Superior temporal gyrus (tissue), 1 donor: ENCODE measurements at regions not wholly inside any gene's neighbourhood (a gene's known extent, or its start where the extent isn't known, plus 50 kb on each side); places are given as distances from the start of the nearest gene placed in this dataset.

Experiments used
- DNase-seq: peaks from one replicate; pipeline ENCODE4 v3.0.0-alpha.2; 2016; ENCODE audit errors: extremely low spot score

DNA sequence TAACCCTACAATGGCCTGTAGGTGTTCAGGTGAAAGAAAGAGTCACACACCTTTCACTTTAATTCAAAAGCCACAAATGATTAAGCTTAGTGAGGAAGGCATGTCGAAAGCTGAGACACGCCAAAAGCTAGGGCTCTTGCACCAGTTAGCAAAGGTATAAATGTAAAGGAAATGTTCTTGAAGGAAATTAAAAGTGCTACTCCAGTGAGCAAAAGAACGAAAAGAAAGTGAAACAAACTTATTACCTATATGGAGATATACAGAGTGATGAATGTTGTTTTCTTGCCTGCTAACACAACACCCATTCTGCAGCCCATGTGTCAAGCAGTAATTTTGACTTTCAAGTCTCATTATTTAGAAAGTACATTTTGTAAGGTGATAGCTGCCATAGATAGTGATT is 254.2 kb upstream of the SLC24A2 start:
- no peak for DNase-seq

DNA sequence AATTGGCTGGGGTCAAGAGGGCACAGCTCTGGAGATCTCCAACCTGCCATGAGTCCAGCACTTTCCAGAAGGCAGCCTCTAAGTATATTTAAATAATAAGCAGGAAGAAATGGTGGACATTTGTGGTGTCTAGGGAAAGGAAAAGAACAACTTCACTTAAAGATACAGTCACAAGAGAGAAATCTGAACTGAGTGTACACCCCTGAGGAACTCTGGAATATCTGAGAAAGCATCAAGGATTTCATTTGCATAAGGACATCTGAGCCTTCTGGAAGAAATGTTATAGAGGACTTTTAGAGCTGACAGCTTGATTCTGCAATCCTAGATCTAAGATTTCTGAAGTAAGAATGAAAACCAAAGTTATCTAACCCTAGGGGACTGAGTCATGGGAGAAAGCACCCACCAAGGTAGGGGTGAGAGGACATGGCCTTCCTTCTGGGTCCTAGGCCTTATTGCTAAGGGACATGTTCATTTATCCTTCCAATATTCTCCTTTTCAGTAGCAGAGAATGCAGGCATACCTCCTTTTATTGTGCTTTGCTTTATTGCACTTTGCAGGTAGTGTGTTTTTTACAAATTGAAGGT is 253.4 kb upstream of the SLC24A2 start:
- no peak for DNase-seq

DNA sequence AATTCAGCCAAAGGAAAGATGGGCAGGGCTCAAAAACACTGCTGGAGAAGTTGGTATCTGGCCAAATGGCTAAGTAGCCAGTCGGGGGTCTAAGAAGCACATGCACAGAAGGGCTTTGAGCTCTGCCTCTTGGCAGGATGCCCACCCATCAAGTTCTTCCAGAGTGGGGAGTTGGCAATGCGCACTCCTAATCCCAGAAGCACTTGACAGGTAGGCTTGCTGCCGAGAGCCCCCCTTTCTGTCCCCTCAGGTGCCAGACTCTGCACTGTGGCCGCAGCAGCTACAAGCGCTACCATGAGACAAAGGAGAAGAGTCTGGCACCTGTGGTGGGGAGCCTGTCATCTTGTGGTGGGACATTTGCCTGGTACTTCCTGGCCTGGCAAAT is 252.9 kb upstream of the SLC24A2 start:
- DNase-seq = no peak

DNA sequence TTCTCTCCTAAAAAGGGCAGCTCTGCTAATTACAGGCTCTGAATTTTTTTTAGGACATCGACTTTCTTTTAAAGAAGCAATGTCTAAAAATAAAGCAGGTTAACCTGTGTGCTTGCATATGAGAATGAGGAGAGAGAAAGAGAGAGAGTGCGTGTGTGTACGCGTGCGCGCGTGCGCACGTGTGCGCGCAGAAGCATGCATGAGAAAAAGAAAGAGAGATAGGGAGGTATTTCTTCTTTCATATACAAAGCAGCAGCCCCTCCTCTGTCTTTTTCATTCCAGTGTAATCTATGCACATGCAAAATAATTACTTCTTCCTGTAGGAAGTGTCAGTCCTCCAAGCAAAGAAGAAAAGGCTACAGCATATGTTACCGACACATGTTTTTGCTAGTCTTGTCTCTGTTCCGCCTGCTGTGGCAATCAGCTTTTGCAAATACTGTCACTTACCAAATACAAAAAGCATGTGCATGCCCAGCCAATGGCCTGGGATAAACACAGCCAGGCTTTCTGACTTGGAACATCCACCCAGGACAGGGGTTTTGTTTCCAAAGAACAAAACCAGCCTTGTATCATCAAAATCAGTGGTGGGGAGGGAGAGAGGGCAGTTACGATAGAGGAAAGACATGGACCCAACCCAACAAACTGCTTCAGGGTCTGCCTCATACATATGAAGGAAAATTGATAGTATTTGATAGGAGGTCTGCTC is 252.3 kb upstream of the SLC24A2 start:
- DNase-seq = peak; percentile 87

DNA sequence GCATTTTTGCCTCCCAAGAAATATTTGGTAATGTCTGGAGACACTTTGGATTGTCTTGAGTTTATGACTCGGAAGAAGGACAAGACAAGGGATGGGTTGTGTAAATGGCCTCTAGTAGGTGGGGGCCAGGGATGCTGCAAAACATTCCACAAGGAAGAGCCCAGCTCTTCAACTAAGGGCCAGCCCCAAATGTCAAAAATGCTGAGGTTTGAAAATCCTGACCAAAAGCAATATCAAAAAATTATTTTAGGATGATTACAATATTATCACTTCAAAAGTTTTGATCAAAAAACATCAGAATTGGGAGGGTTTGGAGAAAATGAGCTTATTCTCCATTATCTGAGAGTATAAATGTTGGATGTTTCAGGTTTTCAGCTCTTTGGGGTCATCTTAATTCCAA is 248.9 kb upstream of the SLC24A2 start:
- no peak for DNase-seq

DNA sequence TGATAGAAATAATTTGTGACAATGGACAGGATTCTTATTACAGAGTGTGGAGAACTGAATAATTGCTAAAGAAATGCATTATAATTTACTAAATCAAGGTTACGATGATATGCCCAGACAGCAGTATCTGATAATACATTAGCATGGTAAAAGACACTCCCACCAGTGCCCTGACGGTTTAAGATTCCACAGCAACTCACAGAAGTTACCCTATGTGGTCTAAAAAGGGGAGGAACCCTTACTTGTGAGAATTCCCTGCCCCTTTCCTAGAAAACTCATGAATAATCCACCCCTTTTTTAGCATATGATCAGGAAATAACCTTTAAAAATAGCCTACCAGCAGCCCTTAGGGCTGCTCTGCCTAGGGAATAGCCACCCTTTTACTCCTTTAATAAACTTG is 244.7 kb upstream of the SLC24A2 start:
- DNase-seq = no peak

DNA sequence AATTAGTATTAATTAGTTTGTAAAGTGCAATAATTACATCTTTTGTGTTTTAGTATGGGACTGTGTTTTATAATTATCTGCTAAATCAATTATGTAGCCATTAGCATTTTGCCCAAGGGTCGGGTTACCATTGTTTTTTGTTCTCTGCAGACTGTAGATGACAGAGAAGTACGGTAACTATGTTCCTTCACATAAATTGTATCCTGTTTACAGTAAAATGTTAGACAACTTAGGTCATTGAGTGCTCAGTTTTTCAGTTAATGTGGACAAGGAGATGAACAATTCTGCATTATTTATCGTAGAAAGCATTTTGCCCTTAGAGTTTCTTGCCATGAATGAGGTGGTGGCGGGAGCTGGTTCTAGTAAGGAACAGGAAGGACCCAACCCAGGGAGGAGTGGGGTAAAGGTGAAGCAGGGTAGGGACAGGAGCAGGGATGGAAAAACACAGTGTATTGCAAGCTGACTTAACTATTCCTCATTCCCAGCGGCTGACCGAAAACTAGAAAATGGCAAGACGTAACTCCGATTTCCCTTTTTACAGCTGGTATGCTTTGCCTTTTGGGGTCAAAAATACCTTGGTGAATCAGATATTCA is 243.7 kb upstream of the SLC24A2 start:
- no peak for DNase-seq

DNA sequence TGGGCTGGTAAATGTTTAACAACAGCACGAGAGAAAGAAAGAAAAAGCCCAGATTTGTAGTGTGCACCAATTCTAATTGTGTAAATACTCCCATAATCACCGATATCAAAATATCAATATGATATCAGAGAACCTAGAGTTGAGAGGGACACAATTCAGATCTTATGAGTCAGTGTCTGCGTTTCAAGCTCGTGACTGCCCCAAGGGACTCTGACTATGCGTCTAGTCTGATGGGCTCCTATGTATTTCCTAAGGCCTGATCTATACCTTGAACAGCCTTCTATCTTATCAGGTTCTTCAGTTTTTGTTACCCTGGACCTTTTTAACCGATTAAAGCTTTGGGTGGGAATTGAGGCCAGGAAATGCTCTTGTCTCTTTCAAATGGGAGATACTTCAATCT is 243.0 kb upstream of the SLC24A2 start:
- no peak for DNase-seq

DNA sequence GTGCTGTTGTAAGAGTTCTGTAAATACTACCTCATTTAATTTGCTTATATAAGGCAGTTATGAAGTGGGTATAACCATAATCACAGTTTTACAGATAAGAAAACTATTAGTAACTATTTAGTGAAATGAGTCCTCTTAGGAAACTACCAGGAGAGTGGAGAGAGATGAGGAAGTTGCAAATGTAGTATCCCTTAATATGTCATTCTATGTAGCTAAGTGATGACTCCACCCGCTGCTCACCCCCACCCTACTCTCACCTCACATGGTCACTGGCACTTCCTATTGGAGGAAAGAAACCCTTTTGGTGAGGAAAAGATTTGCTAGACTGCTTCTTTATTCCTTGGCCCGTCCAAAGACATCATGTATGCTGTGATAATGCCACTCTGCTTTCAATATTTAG is 241.8 kb upstream of the SLC24A2 start:
- DNase-seq = no peak

DNA sequence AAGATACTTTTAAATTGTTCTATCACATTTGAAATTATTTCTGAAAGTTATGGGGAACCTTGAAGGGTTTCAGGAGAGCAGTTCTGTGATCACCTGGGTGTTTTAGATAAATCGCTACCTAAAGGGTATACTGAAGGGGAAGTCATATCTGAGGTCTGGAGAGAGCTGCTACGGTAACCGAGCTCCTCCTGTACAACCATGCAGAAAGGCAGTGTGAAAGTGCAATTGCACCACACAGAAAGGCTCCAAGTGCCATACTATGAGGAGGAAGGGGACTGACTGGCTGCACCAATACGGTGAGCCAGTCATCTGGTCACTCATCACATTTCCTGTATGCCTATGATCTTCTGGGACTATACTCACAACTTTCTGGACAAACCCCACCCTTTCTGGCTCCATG is 241.4 kb upstream of the SLC24A2 start:
- no peak for DNase-seq

DNA sequence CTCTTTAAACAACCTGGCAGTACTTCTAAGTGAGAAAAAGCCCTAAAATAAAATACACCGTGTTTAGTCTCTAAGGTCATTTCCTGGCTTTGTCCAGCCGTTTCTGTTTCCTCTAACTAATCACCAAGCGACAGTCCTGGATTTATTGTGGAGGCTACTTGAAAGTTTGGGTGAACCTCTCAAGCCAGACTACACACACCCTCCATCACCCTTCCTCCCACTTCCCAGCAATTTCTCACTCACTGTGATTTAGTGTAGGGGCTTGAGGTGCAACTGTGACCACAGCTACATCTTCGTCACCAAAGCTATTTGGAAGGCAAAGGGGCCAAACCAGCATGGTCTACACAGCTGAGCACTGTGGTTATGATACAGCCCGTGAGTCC is 240.0 kb upstream of the SLC24A2 start:
- DNase-seq = no peak

DNA sequence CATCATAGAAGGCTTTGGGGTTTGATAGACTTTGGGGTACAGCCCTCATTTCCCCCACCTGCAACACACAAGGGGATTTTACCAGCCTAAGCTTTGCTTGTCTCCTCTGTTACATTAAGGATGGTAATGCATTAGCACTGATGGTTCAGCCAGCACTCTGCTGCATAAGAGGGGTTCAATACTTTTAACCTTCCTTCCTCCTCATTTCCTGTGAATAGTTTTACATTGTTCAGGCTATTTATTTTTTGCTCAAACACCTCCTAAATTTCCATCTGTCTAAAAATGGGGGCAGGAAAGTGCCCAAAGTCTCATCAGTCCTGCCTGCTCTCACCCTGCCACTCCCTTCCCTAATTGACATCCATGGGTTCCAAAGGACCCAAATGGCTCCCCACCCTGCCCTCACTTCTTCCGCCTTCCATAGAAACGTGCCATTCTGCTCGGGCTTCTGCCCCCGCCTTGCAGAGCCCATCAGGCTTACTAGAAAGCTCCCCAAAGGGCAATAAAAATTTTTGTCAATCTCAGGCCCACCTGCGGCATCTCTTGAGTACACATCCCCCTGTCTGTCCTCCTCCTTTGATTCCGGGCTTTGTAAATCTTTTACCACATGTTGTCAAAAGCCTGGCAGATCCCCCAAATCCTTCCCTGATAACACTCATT is 239.5 kb upstream of the SLC24A2 start:
- DNase-seq = no peak

DNA sequence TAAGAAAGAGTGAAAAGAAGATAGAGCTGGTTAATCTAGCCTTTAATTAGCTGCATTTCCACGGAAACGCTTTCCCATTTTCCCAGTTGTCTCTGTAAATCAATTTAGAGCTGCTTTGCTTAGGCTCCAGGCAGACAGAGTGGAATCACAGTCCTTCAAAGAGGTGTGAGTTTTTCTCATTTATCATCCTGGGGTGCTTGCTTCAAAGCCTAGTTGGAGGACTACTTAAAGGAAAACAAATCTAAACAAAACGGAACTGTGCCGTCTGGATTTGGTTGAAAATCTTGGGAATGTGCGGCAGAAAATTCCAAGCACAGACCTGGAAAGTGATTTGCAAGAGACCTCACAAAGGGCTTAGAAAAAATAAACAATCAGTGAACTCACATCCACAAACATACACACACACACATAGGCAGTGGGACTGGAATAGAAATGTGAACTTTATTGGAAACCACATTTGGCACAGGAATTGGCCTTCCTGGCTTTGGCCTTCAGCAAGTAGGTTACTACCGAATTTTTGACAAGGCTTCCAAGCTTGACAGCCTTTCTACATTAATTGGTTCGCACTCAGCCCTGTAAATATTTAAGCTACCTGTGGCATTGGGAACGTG is 235.2 kb upstream of the SLC24A2 start:
- DNase-seq = no peak

DNA sequence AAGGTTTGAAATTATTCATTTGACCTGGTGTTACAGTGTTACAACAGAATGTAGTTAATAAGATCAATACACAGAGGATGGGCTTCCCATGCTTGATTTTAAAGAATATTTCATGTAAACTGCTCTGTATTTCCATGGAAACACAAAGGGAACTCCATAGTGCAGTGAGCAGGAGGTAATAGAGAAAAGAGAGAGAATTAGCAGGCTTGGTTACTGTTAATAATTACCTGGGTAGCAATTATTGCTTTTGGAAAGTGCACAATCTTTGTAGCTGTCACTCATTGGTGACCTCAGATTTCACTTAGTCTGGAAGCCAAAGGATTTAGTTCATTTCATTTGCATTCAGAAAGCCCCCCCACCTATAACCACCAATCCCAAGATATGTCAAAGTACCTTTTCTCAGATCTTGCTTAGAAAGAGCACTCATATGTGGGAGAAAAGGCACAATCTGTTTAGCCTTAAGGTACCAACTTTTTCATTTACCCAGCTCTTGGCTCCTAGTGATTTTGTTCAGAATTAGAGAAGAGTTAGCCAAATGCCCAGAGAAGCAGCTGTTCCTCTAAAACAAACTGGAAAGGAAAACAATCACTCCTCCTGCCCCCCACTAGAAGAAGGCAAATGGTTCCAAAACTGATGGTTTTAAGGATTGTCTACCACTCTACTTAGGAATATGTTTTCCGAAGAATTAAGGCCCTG is 234.5 kb upstream of the SLC24A2 start:
- DNase-seq = no peak

DNA sequence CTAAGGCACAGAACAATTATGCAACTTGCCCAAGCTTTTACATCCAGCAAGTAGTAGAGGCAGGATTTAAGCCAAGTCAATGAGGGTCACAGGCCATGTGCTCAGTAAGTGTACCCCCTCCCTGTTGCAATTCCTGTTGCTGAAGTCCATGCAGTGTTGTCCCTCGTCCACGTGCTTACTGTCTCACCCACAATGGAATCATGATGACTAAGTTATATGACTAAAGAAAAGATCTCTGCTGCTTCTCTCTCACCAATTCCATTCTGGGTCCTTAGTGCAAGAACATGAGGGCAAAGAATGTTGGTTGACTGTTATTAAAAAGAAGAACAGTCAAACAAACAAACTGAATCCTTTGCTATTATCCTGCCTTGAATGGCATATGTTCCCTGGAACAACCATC is 233.6 kb upstream of the SLC24A2 start:
- no peak for DNase-seq

DNA sequence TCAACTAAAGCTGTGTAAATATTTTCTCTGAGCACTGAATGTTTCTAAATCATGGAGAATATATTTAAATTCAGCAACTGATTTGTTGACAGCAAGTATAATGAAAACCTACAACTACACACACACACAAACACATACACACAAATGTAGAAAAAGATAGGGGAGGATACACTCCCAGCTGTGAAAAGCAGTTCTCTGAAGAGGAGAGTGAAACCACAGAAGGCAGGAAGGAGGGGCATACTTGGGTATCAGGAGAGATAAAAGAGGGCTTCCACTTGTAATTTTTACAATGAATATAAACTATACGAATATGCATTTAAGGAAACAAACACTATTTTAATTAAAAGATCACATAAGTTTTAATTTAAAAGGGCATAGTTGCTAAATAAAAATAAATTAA is 227.8 kb upstream of the SLC24A2 start:
- no peak for DNase-seq

DNA sequence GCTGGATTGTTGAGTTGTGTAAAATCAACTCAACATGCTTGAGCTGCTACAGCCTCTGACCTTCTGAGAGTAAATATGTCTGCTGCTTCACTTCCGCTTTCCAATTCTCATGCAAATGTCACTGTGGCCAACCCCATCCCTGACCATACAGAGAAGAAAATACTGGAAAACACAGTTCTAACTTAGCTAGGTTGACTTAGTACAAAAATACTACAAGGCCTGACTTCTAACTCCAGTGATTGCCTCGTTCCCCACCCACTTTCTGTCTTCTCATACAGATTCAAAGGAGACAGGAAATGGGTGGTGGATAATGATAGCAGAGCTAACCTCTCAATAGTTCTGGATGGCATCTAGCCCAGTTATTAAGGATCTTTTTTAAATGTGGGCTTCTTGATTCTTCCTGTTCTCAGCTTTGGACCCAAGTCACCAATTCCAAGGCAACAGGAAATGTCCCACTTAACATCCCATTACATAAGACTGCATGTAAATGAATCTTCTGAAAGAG is 226.6 kb upstream of the SLC24A2 start:
- DNase-seq = no peak

DNA sequence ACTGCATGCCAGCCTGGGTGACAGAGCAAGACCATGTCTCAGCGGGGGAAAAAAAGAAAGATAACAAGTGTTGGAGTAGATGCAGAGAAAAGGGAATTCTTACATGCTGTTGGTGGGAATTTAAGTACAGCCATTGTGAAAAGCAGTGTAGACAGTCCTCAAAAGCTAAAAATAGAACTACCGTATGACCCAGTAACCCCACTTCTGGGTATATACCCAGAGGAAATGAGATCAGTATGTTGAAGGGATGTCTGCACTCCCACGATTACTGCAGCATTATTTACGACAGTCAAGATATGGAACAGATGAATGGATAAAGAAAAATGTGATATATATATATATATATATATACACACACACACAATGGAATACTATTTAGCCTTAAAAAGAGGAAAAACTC is 225.3 kb upstream of the SLC24A2 start:
- no peak for DNase-seq

DNA sequence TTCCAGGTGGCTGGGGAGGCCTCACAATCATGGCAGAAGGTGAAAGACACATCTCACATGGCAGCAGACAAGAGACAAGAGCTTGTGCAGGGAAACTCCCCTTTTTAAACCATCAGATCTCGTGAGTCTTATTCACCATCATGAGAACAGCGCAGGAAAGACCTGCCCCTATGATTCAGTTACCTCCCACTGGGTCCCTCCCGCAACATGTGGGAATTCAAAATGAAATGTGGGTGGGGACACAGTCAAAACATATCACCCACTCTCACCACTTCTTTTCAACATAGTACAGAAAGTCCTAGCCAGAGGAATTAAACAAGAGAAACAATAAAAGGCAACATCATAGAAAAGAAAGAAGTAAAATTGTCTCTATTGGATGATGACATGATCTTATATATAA is 223.4 kb upstream of the SLC24A2 start:
- no peak for DNase-seq

DNA sequence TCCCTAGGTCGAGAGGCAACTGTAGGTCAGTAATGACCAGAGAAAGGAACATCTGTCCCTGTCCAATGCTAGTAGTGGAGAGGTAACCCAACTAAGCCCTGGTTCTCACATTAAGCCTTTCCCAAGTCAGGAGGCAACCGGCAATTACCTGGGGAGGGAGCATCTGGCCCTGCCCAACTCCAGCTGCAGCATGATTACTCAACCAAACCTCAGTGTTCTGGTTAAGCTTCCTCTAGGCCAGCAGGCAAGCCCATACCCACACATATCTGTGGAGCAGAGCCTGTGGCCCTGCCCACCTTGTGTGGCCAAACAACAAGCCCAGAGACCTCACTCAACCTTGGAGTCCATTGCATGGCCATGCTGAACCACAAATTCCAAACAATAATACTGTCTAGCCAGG is 220.8 kb upstream of the SLC24A2 start:
- DNase-seq = no peak

DNA sequence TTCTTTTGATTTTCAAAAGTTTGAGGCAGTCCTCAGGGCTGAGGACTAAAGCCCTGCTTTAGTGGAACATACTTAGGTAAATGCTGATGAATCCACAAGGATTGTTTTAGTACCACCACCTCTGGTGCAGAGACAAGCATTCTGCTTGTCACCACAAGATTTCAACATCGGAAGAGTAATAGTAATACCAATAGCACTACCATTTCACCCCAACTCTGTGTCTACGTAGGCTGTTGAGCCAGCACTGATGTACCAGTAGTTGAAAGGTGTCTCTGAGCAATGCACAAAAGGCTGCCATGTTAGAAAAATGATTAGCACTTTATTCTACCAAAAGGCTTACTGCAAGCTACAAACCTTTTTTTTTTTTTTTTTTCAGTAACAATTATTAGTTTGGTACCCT is 213.2 kb upstream of the SLC24A2 start:
- no peak for DNase-seq

DNA sequence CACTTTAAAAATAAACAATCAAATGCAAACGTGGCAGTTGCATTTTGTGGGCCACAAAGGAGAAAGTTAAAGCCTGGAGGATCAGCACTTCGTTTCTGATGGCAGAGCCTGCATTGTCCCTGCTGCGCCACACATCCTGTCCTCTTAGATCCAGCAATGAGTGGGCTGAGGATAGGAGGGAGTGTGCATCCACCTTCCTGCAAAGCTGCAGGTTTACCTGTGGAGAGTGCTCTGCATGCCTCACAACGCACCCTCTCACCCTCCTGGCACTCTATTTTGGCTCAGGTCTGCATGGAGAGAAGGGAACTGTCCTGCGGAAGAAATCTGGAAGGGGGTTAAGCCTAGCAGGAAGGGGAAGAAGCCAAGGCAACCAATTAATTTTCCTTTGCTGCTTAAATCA is 212.2 kb upstream of the SLC24A2 start:
- DNase-seq = no peak
